Astrocyte of the spinal cord (primary cell): ENCODE measurements at regions not wholly inside any gene's neighbourhood (a gene's known extent, or its start where the extent isn't known, plus 50 kb on each side); places are given as distances from the start of the nearest gene placed in this dataset.
"Not testable (repeated sequence)": the region's sequence is repeated elsewhere in the genome, so short reads cannot be mapped to it uniquely, and the experiment has no call there.

Source experiments
- DNase-seq: peaks from one replicate; pipeline ENCODE4 v3.0.0; 2011; ENCODE audit warnings: low read depth, low spot score
- H3K4me3 ChIP-seq: 2 replicates; pipeline ENCODE4 v1.5.1; 2011; ENCODE audit warnings: low read depth, mild to moderate bottlenecking, low read length, moderate library complexity
- CTCF ChIP-seq: IDR thresholded peaks from 2 replicates; pipeline ENCODE4 v1.5.1; 2012; ENCODE audit warnings: low read depth, mild to moderate bottlenecking, low read length, inconsistent platforms
- in situ Hi-C: cut with HindIII; loops from 2 replicates; pipeline ENCODE4 v1.10.0; 2017; ENCODE audit warnings: low sequenced_read_pairs

DNA sequence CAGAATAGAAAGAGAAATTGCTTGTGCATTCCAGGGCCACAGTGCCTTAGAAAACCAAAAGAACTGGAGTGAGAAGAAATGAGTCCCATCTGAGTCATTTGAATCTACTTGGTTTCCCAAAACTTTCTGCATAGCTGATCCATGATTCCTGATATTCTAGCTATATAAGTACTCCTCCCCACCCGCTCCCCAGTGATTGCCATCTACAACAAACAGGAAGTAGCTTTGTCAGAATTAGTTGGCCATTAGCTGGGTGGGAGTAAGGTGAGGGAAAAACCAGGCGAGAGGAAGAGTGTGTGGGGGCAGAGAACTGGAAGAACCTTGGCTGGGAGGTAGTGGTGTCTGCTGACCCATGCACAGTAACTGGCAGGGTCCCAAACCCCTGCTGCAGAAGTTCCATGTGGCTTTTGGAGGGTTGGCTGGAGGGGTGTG, 122.1 kb downstream of the ACAA2 start:
- TF ChIP-seq CTCF = no peak
- in situ Hi-C loops = no loop called here
- DNase-seq = peak; percentile 90
- H3K4me3 ChIP-seq = no peak overlapping the region

- no peak for TF ChIP-seq CTCF
- peak; percentile 95 for DNase-seq
- no peak overlapping the region for H3K4me3 ChIP-seq
- in situ Hi-C loops = no loop called here
Measured at GRCh38 chr18:49690312-49690711, 123.0 kb downstream of the ACAA2 start.

GRCh38 chr18:49685231-49685942, 123.5 kb downstream of the LIPG start:
- DNase-seq = no peak
- H3K4me3 ChIP-seq = no peak overlapping the region
- in situ Hi-C loops = no loop called here
- no peak for TF ChIP-seq CTCF

- H3K4me3 ChIP-seq, in situ Hi-C loops, DNase-seq: not testable (repeated sequence)
Measured at GRCh38 chr18:49682803-49683190, 120.9 kb downstream of the LIPG start.

- no peak overlapping the region for H3K4me3 ChIP-seq
- in situ Hi-C loops = no loop called here
- no peak for TF ChIP-seq CTCF
- no peak for DNase-seq
Measured at GRCh38 chr18:49682173-49682802, 120.4 kb downstream of the LIPG start.

- in situ Hi-C loops = no loop called here
- TF ChIP-seq CTCF = no peak
- H3K4me3 ChIP-seq = no peak overlapping the region
- DNase-seq = no peak
Measured at GRCh38 chr18:49681387-49681786, 119.5 kb downstream of the LIPG start.

DNA sequence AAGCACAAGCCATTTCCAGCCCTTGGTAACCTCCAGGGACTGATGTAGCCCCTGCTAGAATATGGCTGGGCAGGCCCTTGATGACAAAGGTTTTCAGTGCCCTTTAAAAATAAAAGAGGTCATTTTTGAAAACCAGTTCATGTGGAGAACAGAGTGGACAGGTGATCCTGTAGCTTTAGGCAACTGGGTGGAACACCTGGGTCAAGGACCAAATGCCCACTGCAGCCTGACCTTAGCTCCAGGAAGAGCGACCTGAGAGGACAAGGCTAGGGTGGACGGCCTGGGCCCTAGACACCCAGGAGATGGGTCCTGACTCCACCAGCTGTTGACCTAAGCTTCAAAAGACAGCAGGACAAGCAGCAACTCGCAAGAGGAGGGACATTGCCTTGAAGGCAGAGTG, 116.6 kb downstream of the LIPG start:
- in situ Hi-C loops = no loop called here
- H3K4me3 ChIP-seq = no peak overlapping the region
- TF ChIP-seq CTCF = no peak
- DNase-seq = no peak
